Endothelial cell of umbilical vein (primary cell): ENCODE measurements at regions not wholly inside any gene's neighbourhood (a gene's known extent, or its start where the extent isn't known, plus 50 kb on each side); places are given as distances from the start of the nearest gene placed in this dataset.

Experiments
- BruUV-seq: library from RNA; stranded (reverse); fragments of 400-500 nt; replicated peaks from 2 replicates; lab custom pipeline; 2021; lab: Mats Ljungman, UMichigan
- CTCF ChIA-PET: fragments of 300-600, 350-600 bp; sonication (Branson Sonifier 250); formaldehyde crosslinking; loops from one replicate; lab custom pipeline; 2021; ENCODE audit warnings: antibody characterized with exemption, inconsistent platforms; lab: Charles Lee
- POLR2A ChIA-PET: fragments of 300-600, 350-600 bp; sonication (Branson Sonifier 250); formaldehyde crosslinking; loops from one replicate; lab custom pipeline; 2021; ENCODE audit warnings: antibody characterized with exemption, inconsistent platforms; lab: Charles Lee
- DNase-seq: peaks from one replicate; pipeline ENCODE4 v3.0.0-alpha.2; 2011; ENCODE audit warnings: low read depth, low spot score
- FAIRE-seq: peaks from 2 replicates; lab custom pipeline; 2011; peaks lifted over from hg19 to GRCh38; lab: Jason Lieb, UNC
- H2AFZ ChIP-seq: 2 replicates; pipeline ENCODE4 v1.6.0; 2012; ENCODE audit warnings: low read depth, low read length, control low read depth, inconsistent platforms
- H3K27ac ChIP-seq: 2 replicates; pipeline ENCODE4 v1.5.1; 2011; ENCODE audit warnings: low read depth, mild to moderate bottlenecking, control low read depth, low read length, moderate library complexity; ENCODE audit not compliant: insufficient read depth
- H3K27me3 ChIP-seq, 2 experiments: 2 replicates each; pipeline versions ENCODE4 v1.6.0 to v1.6.1; 2011; ENCODE audit warnings: low read length in 2 of 2, mixed read lengths in 1 of 2; ENCODE audit not compliant: control insufficient read depth in 2 of 2, insufficient read depth in 2 of 2
- H3K36me3 ChIP-seq, 2 experiments: 2 replicates in 1 of 2; 3 replicates in 1 of 2; pipeline ENCODE4 v1.5.1; 2011; ENCODE audit warnings: low read length in 2 of 2, mild to moderate bottlenecking in 1 of 2, moderate library complexity in 1 of 2; ENCODE audit not compliant: control insufficient read depth in 2 of 2, insufficient read depth in 2 of 2; ENCODE audit errors: extremely low read depth in 1 of 2
- H3K4me1 ChIP-seq: 3 replicates; pipeline ENCODE4 v1.5.1; 2011; ENCODE audit warnings: mild to moderate bottlenecking, low read length; ENCODE audit not compliant: control insufficient read depth, insufficient read depth; ENCODE audit errors: extremely low read depth
- H3K4me2 ChIP-seq: 2 replicates; pipeline ENCODE4 v1.6.1; 2011; ENCODE audit warnings: low read length, control low read depth, mixed read lengths; ENCODE audit not compliant: insufficient read depth
- H3K4me3 ChIP-seq, 3 experiments: fragments of 200-600 bp in 1 of 3; sonication (generic), shearing (Covaris generic) in 1 of 3; replicated peaks in 1 of 3; 2 replicates each; pipeline ENCODE4 v1.5.1; 2011 to 2016; ENCODE audit warnings: control low read depth in 3 of 3, low read length in 3 of 3, mild to moderate bottlenecking in 2 of 3, inconsistent platforms in 1 of 3, low read depth in 1 of 3, moderate library complexity in 1 of 3; ENCODE audit not compliant: insufficient read depth in 1 of 3
- H3K79me2 ChIP-seq: 2 replicates; pipeline ENCODE4 v1.6.0; 2012; ENCODE audit warnings: low read length, inconsistent platforms; ENCODE audit not compliant: control insufficient read depth, insufficient read depth
- H3K9ac ChIP-seq: replicated peaks from 2 replicates; pipeline ENCODE3; 2011; ENCODE audit warnings: low read length, control low read depth; ENCODE audit not compliant: insufficient read depth; ENCODE audit errors: extremely low read depth
- H3K9me1 ChIP-seq: replicated peaks from 3 replicates; pipeline ENCODE4 v1.6.0; 2011; ENCODE audit warnings: mild to moderate bottlenecking, low read length; ENCODE audit not compliant: control insufficient read depth, insufficient read depth; ENCODE audit errors: extremely low read depth
- H3K9me3 ChIP-seq: replicated peaks from 2 replicates; pipeline ENCODE4 v1.5.1; 2012; ENCODE audit warnings: low read length, inconsistent platforms; ENCODE audit not compliant: control insufficient read depth, insufficient read depth
- H4K20me1 ChIP-seq: replicated peaks from 2 replicates; pipeline ENCODE3; 2011; ENCODE audit warnings: mild to moderate bottlenecking, low read length; ENCODE audit not compliant: control insufficient read depth, insufficient read depth; ENCODE audit errors: extremely low read depth
- EZH2 ChIP-seq: IDR thresholded peaks from 2 replicates; pipeline ENCODE4 v1.6.1; 2012; ENCODE audit warnings: borderline replicate concordance, low read depth, mild to moderate bottlenecking, moderate library complexity, low read length, inconsistent platforms; ENCODE audit not compliant: severe bottlenecking
- FOS ChIP-seq: IDR thresholded peaks from 2 replicates; pipeline ENCODE4 v1.6.1; 2011; ENCODE audit warnings: mild to moderate bottlenecking, low read length, moderate library complexity, borderline replicate concordance; ENCODE audit not compliant: insufficient read depth
- GATA2 ChIP-seq: IDR thresholded peaks from 2 replicates; pipeline ENCODE4 v1.7.0; 2011; ENCODE audit warnings: low read depth, mild to moderate bottlenecking, moderate library complexity, mixed read lengths, low read length; ENCODE audit not compliant: insufficient read length, insufficient read depth
- JUN ChIP-seq: IDR thresholded peaks from 2 replicates; pipeline ENCODE4 v1.6.1; 2011; ENCODE audit warnings: borderline replicate concordance, low read depth; ENCODE audit not compliant: insufficient read length, insufficient read depth
- MYC ChIP-seq: IDR thresholded peaks from one replicate; pipeline ENCODE4 v1.6.1; 2011; ENCODE audit warnings: mild to moderate bottlenecking, low read depth, low read length
- POLR2A ChIP-seq: IDR thresholded peaks from 2 replicates; pipeline ENCODE4 v1.6.1; 2012; ENCODE audit warnings: low read depth, mild to moderate bottlenecking, control low read depth, low read length
- POLR2AphosphoS5 ChIP-seq: IDR thresholded peaks from 2 replicates; pipeline ENCODE4 v1.6.1; 2012; ENCODE audit warnings: low read depth, mild to moderate bottlenecking, control low read depth, low read length, moderate library complexity; ENCODE audit not compliant: insufficient read depth
- dilution Hi-C: fragments of 300-500 bp; cut with MboI; formaldehyde crosslinking; loops from one replicate; pipeline ENCODE4 v1.15.0; 2019; ENCODE audit warnings: low sequenced_read_pairs; ENCODE audit not compliant: extremely low pct_ligation_motif_present
- intact Hi-C: fragments of 100-400 bp; cut with micrococcal nuclease; formaldehyde crosslinking; loops from one replicate; pipeline ENCODE4 v1.10.0; 2022
- TF ChIP-seq, protein P1 (sequence below): IDR thresholded peaks from 2 replicates; pipeline ENCODE4 v1.6.1; 2011; ENCODE audit not compliant: insufficient read depth, insufficient read length
- TF ChIP-seq, protein P2 (sequence below), 2 donors: IDR thresholded peaks; 1 replicate in 1 of 2; 2 replicates in 1 of 2; pipeline ENCODE4 v1.5.1; 2011; ENCODE audit warnings: low read length in 2 of 2, mild to moderate bottlenecking in 2 of 2, moderate library complexity in 2 of 2, control low read depth in 1 of 2, inconsistent platforms in 1 of 2, low read depth in 1 of 2; ENCODE audit not compliant: insufficient read depth in 1 of 2; ENCODE audit errors: extremely low read depth in 1 of 2

GRCh38 chr7:69285854-69286253 is 312.4 kb upstream of the AUTS2 start:
- Histone ChIP-seq H3K9me3 (no peaks in the 10 kb centered on the region), H2AFZ (no peak overlapping the region), H3K9ac (no peak overlapping the region), H3K27me3 (no peaks in the 10 kb centered on the region), H3K4me2 (no peak overlapping the region), H3K79me2 (no peaks in the 10 kb centered on the region), H3K36me3 (no peaks in the 10 kb centered on the region), H3K4me1 (no peaks in the 10 kb centered on the region), H3K27ac (no peak overlapping the region), H4K20me1 (no peaks in the 10 kb centered on the region), H3K9me1 (no peaks in the 10 kb centered on the region), H3K4me3 (no peak overlapping the region)
- no TSS peak for BruUV-seq
- dilution Hi-C loops (no loop called here), intact Hi-C loops (no loop called here)
- ChIA-PET CTCF (no interaction called here), POLR2A (no interaction called here)
- no peak for TF ChIP-seq FOS
- no peak for TF ChIP-seq MYC
- TF ChIP-seq, protein P1, sequence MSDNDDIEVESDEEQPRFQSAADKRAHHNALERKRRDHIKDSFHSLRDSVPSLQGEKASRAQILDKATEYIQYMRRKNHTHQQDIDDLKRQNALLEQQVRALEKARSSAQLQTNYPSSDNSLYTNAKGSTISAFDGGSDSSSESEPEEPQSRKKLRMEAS = no peak
- no peak for TF ChIP-seq POLR2A
- no peak for TF ChIP-seq POLR2AphosphoS5
- TF ChIP-seq GATA2 = no peak
- no peak for TF ChIP-seq EZH2
- no peak for TF ChIP-seq JUN
- TF ChIP-seq, protein P2, sequence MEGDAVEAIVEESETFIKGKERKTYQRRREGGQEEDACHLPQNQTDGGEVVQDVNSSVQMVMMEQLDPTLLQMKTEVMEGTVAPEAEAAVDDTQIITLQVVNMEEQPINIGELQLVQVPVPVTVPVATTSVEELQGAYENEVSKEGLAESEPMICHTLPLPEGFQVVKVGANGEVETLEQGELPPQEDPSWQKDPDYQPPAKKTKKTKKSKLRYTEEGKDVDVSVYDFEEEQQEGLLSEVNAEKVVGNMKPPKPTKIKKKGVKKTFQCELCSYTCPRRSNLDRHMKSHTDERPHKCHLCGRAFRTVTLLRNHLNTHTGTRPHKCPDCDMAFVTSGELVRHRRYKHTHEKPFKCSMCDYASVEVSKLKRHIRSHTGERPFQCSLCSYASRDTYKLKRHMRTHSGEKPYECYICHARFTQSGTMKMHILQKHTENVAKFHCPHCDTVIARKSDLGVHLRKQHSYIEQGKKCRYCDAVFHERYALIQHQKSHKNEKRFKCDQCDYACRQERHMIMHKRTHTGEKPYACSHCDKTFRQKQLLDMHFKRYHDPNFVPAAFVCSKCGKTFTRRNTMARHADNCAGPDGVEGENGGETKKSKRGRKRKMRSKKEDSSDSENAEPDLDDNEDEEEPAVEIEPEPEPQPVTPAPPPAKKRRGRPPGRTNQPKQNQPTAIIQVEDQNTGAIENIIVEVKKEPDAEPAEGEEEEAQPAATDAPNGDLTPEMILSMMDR (IDR thresholded peaks at IDR 0.05; ENCODE audit: extremely low read depth in 1 of 2, insufficient read depth in 1 of 2, low read depth in 1 of 2, low read length in 2 of 2) = no peak
- DNase-seq = no peak
- no peak for FAIRE-seq
